Suprapubic skin (tissue), 3 donors: ENCODE measurements at regions not wholly inside any gene's neighbourhood (a gene's known extent, or its start where the extent isn't known, plus 50 kb on each side); places are given as distances from the start of the nearest gene placed in this dataset.

Experiments used
- POLR2AphosphoS5 ChIP-seq, 3 donors: sonication (generic); formaldehyde crosslinking; IDR thresholded peaks; one replicate each; pipeline ENCODE4 v1.6.1; 2017; ENCODE audit warnings: antibody characterized with exemption in 3 of 3
- TF ChIP-seq, protein P1 (sequence below), 2 donors: fragments of 200-600 bp in 1 of 2; fragments of 450-650 bp in 1 of 2; sonication (generic) in 1 of 2; IDR thresholded peaks; one replicate each; pipeline ENCODE4 v1.5.1; 2016 to 2019; ENCODE audit warnings: antibody characterized with exemption in 2 of 2, mild to moderate bottlenecking in 1 of 2, moderate library complexity in 1 of 2

DNA sequence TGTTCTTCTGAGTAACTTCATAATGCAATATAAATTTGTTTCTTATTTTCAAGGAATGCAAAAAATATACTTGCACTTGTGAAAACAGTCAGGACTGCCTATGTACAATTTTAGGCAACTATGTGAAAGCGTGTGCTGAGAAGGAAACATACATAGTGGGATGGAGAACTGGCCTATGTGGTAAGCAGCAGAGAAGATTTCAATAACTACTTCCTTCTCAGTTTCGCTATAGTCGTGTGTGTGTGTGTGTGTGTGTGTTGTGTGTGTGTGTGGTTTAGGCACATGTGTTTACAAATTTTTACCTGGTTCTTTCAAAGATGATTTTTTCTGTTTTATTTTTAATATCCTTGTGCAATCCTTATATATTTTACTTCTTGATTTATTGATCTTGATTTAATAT is 211.8 kb downstream of the LRRK2 start:
- TF ChIP-seq, protein P1, sequence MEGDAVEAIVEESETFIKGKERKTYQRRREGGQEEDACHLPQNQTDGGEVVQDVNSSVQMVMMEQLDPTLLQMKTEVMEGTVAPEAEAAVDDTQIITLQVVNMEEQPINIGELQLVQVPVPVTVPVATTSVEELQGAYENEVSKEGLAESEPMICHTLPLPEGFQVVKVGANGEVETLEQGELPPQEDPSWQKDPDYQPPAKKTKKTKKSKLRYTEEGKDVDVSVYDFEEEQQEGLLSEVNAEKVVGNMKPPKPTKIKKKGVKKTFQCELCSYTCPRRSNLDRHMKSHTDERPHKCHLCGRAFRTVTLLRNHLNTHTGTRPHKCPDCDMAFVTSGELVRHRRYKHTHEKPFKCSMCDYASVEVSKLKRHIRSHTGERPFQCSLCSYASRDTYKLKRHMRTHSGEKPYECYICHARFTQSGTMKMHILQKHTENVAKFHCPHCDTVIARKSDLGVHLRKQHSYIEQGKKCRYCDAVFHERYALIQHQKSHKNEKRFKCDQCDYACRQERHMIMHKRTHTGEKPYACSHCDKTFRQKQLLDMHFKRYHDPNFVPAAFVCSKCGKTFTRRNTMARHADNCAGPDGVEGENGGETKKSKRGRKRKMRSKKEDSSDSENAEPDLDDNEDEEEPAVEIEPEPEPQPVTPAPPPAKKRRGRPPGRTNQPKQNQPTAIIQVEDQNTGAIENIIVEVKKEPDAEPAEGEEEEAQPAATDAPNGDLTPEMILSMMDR (IDR thresholded peaks at IDR 0.05), result no peak
- TF ChIP-seq POLR2AphosphoS5 (IDR thresholded peaks at IDR 0.05), result no peak
